ENCODE measurements at regions not wholly inside any gene's neighbourhood (a gene's known extent, or its start where the extent isn't known, plus 50 kb on each side); places are given as distances from the start of the nearest gene placed in this dataset.

DNA sequence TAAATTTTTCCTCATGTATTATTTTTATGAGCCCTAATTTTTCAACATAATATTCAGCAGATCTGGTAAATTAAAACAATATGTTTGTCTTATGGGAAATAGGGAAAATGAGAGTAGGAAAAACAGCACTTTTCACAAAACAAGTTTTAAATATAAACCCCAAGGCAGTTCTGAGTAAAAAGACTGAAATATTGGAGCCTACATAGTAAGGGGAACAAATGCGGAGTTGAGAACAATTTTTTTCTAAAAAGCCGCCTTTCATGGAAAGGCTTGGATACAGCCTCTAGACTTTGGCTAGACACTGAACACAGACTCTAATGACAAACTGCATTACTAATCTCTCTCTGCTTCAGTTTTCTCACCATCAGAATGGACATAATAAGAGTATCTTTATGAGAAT lies 174.1 kb downstream of the NOL4 start:
- no peaks in the 10 kb centered on the region for H3K9me3 ChIP-seq (ENCODE audit: low read length)
- H3K4me3 ChIP-seq (ENCODE audit: low read length), result no peak overlapping the region
- H3K9ac ChIP-seq (ENCODE audit: low read length), result no peak overlapping the region
- H3K27ac ChIP-seq (ENCODE audit: low read length), result peak overlapping the region; percentile 83
- H3K9me2 ChIP-seq (ENCODE audit: insufficient read depth, low read length), result no peaks in the 10 kb centered on the region
- H3F3A ChIP-seq (ENCODE audit: insufficient read depth, low read length, poor library complexity, severe bottlenecking), result peaks cover 9% of the 10 kb centered on the region
- no peak overlapping the region for H2AFZ ChIP-seq (ENCODE audit: low read depth, low read length)
- H3K79me2 ChIP-seq (replicated peaks; ENCODE audit: insufficient read depth, low read length), result peaks cover under 1% of the 10 kb centered on the region
- H3K27me3 ChIP-seq (ENCODE audit: insufficient read depth, low read depth, low read length), result no peaks in the 10 kb centered on the region
- no peaks in the 10 kb centered on the region for H3K36me3 ChIP-seq (ENCODE audit: insufficient read depth, low read length)
- H3K4me2 ChIP-seq (ENCODE audit: low read length), result no peak overlapping the region
- TF ChIP-seq MXI1 (conservative IDR thresholded peaks at IDR 0.05; ENCODE audit: poor library complexity, severe bottlenecking) (no peak), REST (IDR thresholded peaks at IDR 0.05; ENCODE audit: borderline replicate concordance) (no peak), RAD21 (conservative IDR thresholded peaks at IDR 0.05) (no peak), EZH2 (IDR thresholded peaks at IDR 0.05; ENCODE audit: borderline replicate concordance, insufficient read depth, low read length, poor library complexity, severe bottlenecking) (no peak), EP300 (conservative IDR thresholded peaks at IDR 0.05; ENCODE audit: poor library complexity, severe bottlenecking) (no peak), SMC3 (conservative IDR thresholded peaks at IDR 0.05; ENCODE audit: poor library complexity) (no peak), TAF1 (IDR thresholded peaks at IDR 0.05; ENCODE audit: low read depth) (no peak), POLR2AphosphoS5 (IDR thresholded peaks at IDR 0.05) (no peak)
- H4K20me1 ChIP-seq (ENCODE audit: insufficient read depth), result no peaks in the 10 kb centered on the region

- Histone ChIP-seq H3K9me3 (ENCODE audit: low read length) (no peaks in the 10 kb centered on the region), H3K9me2 (ENCODE audit: insufficient read depth, low read length) (no peaks in the 10 kb centered on the region), H3F3A (ENCODE audit: insufficient read depth, low read length, poor library complexity, severe bottlenecking) (peaks cover 9% of the 10 kb centered on the region), H3K4me2 (ENCODE audit: low read length) (peak overlapping the region; percentile 52), H3K4me3 (ENCODE audit: low read length) (peak overlapping the region; percentile 59), H3K79me2 (replicated peaks; ENCODE audit: insufficient read depth, low read length) (peaks cover 12% of the 10 kb centered on the region), H3K27me3 (ENCODE audit: insufficient read depth, low read depth, low read length) (no peaks in the 10 kb centered on the region), H3K9ac (ENCODE audit: low read length) (peak overlapping the region; percentile 44), H2AFZ (ENCODE audit: low read depth, low read length) (peak overlapping the region; percentile 41), H3K36me3 (ENCODE audit: insufficient read depth, low read length) (no peaks in the 10 kb centered on the region), H3K27ac (ENCODE audit: low read length) (peak overlapping the region; percentile 83), H4K20me1 (ENCODE audit: insufficient read depth) (no peaks in the 10 kb centered on the region)
- TF ChIP-seq POLR2AphosphoS5 (IDR thresholded peaks at IDR 0.05), result peak; percentile 30
- TF ChIP-seq EP300 (conservative IDR thresholded peaks at IDR 0.05; ENCODE audit: poor library complexity, severe bottlenecking), result peak; percentile 36
- no peak for TF ChIP-seq RAD21 (conservative IDR thresholded peaks at IDR 0.05)
Measured at GRCh38 chr18:34049511-34049910, 175.2 kb downstream of the NOL4 start.

DNA sequence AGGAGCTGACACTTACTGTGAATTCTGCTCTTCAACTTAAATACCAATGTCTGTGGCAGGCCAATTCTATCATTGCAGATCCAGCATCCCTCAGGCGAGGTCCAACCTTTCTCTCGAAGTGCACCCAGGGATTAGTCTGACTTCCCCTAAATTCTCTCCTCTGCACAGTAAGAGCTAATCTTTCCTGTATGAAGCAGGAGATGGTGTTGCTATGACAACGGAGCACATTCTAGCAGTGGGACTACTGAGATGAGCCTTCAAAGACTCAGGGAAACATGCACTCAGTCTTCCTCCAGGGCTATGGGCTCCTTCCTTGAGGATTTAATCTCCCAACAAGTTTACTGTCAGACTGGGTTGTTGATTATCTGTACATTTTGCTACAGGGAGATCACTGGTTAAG lies 176.3 kb downstream of the NOL4 start:
- TF ChIP-seq REST (IDR thresholded peaks at IDR 0.05; ENCODE audit: borderline replicate concordance) (no peak), POLR2AphosphoS5 (IDR thresholded peaks at IDR 0.05) (peak; percentile 46), TAF1 (IDR thresholded peaks at IDR 0.05; ENCODE audit: low read depth) (no peak), MXI1 (conservative IDR thresholded peaks at IDR 0.05; ENCODE audit: poor library complexity, severe bottlenecking) (peak; percentile 43), RAD21 (conservative IDR thresholded peaks at IDR 0.05) (peak; percentile 29), SMC3 (conservative IDR thresholded peaks at IDR 0.05; ENCODE audit: poor library complexity) (no peak), EP300 (conservative IDR thresholded peaks at IDR 0.05; ENCODE audit: poor library complexity, severe bottlenecking) (peak; percentile 41), CTCF (IDR thresholded peaks at IDR 0.05; ENCODE audit: poor library complexity, severe bottlenecking) (no peak), EZH2 (IDR thresholded peaks at IDR 0.05; ENCODE audit: borderline replicate concordance, insufficient read depth, low read length, poor library complexity, severe bottlenecking) (no peak)
- Histone ChIP-seq H4K20me1 (ENCODE audit: insufficient read depth) (no peaks in the 10 kb centered on the region), H3K4me3 (ENCODE audit: low read length) (peak overlapping the region; percentile 59), H3K79me2 (replicated peaks; ENCODE audit: insufficient read depth, low read length) (peaks cover 18% of the 10 kb centered on the region), H3K27me3 (ENCODE audit: insufficient read depth, low read depth, low read length) (no peaks in the 10 kb centered on the region), H3K36me3 (ENCODE audit: insufficient read depth, low read length) (no peaks in the 10 kb centered on the region), H3K27ac (ENCODE audit: low read length) (peak overlapping the region; percentile 83), H3K9me2 (ENCODE audit: insufficient read depth, low read length) (no peaks in the 10 kb centered on the region), H3K9me3 (ENCODE audit: low read length) (no peaks in the 10 kb centered on the region), H2AFZ (ENCODE audit: low read depth, low read length) (no peak overlapping the region), H3F3A (ENCODE audit: insufficient read depth, low read length, poor library complexity, severe bottlenecking) (peaks cover 9% of the 10 kb centered on the region), H3K9ac (ENCODE audit: low read length) (peak overlapping the region; percentile 44), H3K4me2 (ENCODE audit: low read length) (peak overlapping the region; percentile 44)

All from neural cell (in vitro differentiated cells).